ENCODE measurements at regions not wholly inside any gene's neighbourhood (a gene's known extent, or its start where the extent isn't known, plus 50 kb on each side); places are given as distances from the start of the nearest gene placed in this dataset.
"Not testable (repeated sequence)": the region's sequence is repeated elsewhere in the genome, so short reads cannot be mapped to it uniquely, and the experiment has no call there.

DNA sequence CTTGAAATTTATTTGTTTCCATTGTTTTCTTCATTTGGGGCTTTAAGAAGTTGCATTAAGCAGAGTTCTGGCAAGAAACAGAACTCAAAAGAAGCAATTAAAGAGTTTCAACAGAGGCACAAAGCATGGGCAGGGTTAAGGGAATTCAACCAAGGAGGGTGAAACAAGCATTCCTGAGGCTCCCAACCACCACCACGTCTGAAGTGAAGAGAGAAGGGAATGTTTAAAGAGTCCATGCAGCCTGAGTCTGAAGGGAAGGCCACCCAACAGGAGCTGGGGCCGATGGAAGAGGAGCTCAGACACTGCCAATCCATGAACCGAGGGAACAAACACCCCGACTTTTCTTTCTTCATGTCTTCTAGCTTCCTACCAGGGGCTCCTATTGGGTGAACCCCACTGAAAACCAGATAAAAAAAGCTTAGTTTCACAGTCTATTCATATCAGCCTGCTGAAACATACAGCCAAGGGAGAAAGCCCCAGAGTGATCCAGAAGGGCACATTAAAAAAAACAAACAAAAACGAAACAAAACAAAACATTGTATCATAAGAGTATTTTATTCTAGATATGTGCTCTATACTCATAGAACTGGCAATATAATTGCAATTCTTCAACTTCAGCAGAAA lies 168.9 kb downstream of the SPDYE17 start:
- DNase-seq (ENCODE audit: extremely low read depth, low read depth); H3K4me3 ChIP-seq (replicated peaks; ENCODE audit: low read depth, low read length): not testable (repeated sequence)

DNA sequence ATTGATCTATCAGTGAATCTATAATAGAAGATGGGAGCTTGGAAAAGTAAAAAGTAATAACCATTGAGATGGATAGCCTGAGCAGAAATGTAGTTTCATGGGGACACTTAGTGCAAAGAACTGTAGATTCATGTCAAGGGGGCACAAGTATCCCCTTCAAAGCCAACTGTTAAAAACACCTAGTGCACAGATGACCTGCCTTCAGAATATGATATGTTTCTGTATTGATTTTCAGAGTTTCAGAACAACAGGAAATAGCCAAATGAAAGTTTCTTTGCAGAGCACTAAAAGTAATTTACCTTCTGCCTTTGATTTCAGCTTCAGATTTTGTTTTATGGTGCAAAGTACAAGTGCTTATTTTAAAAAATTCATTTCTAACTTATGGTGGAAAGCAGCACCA lies 169.9 kb downstream of the SPDYE17 start:
- DNase-seq (ENCODE audit: extremely low read depth, low read depth); H3K4me3 ChIP-seq (replicated peaks; ENCODE audit: low read depth, low read length): not testable (repeated sequence)

DNA sequence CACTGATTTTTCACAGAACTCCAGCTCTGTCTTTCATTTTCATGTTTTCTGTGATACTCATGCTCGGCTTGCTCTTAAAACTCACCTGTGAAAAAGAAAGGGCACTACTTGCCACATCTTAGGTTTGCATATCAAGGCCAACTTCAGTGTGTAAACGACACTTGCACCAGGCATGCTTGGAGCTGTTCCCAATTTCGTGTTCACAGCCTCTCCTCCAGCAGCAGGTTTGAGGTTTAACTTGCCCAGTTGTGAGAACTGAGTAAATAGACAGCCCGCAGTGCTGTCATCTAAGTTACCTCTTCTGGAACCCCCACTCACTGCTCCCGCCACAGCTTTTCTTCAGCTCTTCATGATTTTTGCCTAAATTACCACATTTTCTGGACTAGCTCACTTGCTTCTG lies 172.2 kb downstream of the SPDYE17 start:
- not testable (repeated sequence) for DNase-seq (ENCODE audit: extremely low read depth, low read depth); H3K4me3 ChIP-seq (replicated peaks; ENCODE audit: low read depth, low read length)

DNA sequence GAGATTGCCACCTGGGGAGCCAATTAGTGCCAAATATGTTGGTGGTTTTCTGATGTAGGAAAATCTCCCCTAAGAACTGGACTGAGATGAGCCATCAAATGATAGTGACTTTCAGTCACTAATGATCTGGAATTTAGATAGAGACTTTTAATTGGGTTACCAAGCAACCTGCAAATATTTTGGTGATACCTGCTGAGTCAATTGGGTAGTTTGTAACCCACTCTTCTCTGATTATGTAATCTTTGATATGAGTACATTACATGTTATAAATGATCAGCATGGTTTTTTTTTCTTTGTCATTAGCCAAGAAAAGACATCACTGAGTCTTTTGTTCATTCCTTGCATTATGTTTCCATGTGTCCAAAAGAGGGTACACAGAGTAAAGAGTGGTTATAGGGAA lies 177.5 kb downstream of the SPDYE17 start:
- not testable (repeated sequence) for H3K4me3 ChIP-seq (replicated peaks; ENCODE audit: low read depth, low read length); DNase-seq (ENCODE audit: extremely low read depth, low read depth)

DNA sequence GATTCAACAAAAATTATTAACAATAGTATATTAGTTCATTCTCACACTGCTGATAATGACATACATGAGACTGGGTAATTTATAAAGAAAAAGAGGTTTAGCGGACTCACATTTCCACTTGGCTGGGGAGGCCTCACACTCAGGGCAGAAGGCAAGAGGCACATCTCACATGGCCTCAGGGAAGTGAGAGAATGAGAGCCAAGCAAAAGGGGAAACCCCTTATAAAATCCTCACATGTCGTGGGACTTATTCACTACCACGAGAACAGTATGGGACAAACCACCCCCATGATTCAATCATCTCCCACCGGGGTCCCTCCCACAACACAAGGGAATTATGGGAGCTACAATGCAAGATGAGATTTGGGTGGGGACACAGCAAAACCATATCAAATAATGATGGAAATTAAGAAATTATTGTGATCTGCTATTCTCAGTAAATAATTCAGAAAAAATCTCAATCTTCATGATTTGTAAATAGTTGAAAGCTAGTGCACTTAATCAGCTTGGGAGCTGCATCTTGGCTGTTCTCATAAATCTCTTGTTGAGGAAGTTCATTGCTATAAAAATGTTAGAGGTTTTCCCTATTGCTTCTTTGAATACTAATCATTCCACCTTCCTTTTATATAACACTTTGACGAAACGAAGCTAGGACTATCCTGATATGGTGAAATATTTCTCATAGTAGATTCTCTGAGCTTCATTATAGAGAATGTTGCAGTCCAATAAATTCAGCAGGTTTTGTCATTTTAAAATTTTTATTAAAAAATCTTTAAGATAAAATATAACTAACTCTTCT lies 179.2 kb downstream of the SPDYE17 start:
- not testable (repeated sequence) for H3K4me3 ChIP-seq (replicated peaks; ENCODE audit: low read depth, low read length); DNase-seq (ENCODE audit: extremely low read depth, low read depth)

DNA sequence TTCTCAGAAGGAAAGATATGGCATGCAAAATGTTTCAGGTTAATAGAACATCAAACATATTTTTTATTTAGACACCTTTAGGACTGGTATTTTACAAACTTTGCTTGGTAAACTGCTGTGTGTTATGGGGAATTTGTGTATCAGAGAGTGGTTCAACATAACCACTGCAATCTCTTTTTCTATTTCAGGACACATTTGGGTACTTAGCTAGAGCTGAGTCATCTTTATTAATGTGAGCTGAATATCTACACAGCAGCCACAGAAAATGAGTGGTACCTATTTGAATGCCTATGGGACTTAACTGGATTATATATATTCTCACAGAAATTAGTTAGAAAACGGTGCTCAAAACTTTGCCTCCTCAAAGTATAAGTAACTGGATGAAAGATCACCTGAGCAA lies 179.8 kb downstream of the SPDYE17 start:
- not testable (repeated sequence) for H3K4me3 ChIP-seq (replicated peaks; ENCODE audit: low read depth, low read length); DNase-seq (ENCODE audit: extremely low read depth, low read depth)

GRCh38 chr7:76851617-76852016 lies 180.5 kb downstream of the SPDYE17 start:
- not testable (repeated sequence) for H3K4me3 ChIP-seq (replicated peaks; ENCODE audit: low read depth, low read length); DNase-seq (ENCODE audit: extremely low read depth, low read depth)

GRCh38 chr7:76849887-76850563 lies 182.1 kb downstream of the SPDYE17 start:
- DNase-seq (ENCODE audit: extremely low read depth, low read depth); H3K4me3 ChIP-seq (replicated peaks; ENCODE audit: low read depth, low read length): not testable (repeated sequence)

- not testable (repeated sequence) for H3K4me3 ChIP-seq (replicated peaks; ENCODE audit: low read depth, low read length); DNase-seq (ENCODE audit: extremely low read depth, low read depth)
Observed at GRCh38 chr7:76839879-76840278, 192.3 kb downstream of the SPDYE17 start.

DNA sequence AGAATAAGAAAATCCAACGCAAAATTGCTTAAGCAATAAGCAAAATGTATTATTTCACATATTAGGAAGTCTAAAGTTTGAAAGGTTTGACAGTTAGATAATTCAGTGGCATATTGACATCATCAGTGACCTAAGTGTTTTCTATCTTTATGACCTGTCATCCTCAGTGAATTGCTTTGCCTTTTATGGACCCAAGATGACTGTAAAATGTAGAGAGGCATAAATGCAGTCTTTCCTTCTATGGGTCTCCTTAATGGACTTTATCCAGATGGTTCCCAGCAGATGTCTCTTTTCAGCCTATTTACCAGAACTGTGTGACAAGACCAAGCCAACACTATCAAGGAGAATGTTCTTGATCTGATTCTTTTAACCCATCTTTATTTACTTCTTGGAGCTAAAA lies 192.9 kb downstream of the SPDYE17 start:
- not testable (repeated sequence) for H3K4me3 ChIP-seq (replicated peaks; ENCODE audit: low read depth, low read length); DNase-seq (ENCODE audit: extremely low read depth, low read depth)

DNA sequence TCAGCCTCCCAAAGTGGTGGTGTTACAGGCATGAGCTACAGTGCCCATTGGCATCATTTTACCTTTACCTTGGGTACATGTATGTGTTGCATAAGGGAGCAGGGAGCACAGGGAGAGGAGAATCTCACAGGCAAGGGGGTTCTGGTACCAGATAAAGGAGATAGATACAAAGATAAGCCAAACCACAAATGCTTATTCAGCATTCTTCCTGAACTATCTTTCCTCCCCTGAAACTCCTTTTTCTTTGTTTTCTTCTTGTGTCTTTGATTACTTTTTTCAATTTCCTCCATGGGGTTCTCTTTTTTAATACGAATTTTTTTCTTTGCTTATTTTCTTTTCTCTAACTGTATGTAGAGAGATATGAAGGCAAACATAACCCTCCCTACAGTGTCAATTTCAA lies 193.8 kb downstream of the SPDYE17 start:
- not testable (repeated sequence) for DNase-seq (ENCODE audit: extremely low read depth, low read depth); H3K4me3 ChIP-seq (replicated peaks; ENCODE audit: low read depth, low read length)

DNA sequence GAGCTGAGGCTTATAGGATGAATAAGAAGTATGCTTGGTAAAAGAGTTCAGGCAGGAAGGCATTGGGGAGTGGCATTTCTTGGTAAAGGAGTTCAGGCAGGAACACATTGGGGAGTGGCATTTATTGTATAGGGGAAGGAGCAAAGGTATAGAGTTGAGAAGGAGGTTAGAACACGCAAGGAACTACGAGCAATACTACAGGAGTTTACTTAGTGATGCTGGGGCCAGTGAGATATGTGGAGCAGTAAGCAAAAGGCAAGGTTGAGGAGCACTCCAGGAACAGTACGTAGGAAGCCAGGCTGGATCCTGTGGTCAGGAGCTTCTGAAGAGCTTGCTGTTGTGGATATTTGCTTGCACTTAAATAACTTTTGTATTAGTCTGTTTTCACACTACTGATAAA lies 202.2 kb upstream of the POMZP3 start:
- not testable (repeated sequence) for DNase-seq (ENCODE audit: extremely low read depth, low read depth); H3K4me3 ChIP-seq (replicated peaks; ENCODE audit: low read depth, low read length)

- not testable (repeated sequence) for DNase-seq (ENCODE audit: extremely low read depth, low read depth); H3K4me3 ChIP-seq (replicated peaks; ENCODE audit: low read depth, low read length)
Observed at GRCh38 chr7:76826181-76826580, 199.1 kb upstream of the POMZP3 start.

DNA sequence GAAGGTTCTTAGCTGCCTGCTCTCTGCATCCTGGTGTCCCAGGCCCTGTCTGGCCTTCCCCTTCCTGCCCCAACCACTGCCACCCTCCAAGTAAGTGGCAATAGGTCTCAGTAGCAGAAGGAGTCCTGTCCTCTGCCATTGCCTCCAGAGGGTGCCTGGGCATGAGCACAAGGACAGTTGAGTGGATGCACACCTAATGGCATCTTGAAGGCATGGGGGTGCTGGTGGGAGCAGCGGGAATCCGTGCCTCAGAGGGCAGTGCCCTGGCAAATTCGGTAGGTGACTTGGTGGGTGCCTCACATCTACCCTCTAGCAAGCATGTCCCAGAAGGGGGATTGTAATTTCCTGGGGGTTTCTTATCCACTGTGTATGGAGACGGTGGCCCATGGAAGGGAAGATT lies 182.8 kb upstream of the POMZP3 start:
- DNase-seq (ENCODE audit: extremely low read depth, low read depth); H3K4me3 ChIP-seq (replicated peaks; ENCODE audit: low read depth, low read length): not testable (repeated sequence)

DNA sequence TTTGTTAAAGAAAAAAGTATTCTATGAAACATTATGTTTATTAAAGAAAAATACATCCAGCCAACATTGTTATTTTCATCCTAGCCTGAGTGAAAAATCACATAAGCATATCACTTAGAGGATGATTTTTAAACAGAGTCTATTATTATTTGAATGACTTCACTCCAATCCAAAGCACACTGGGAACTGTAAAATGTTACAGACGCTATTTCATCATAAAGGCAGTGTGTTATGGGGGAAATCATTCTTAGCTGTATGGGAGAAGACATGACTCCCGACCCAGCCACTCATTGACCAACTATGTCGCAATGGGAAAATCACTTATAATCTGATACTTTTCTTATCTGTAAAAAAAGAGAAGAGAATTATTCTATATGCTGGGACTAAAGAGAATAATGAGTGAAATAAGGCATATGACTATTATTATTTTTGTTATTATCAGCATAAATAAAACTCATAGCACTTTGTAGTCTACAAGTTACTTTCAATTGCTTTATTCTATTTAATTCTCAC lies 180.6 kb upstream of the POMZP3 start:
- DNase-seq (ENCODE audit: extremely low read depth, low read depth); H3K4me3 ChIP-seq (replicated peaks; ENCODE audit: low read depth, low read length): not testable (repeated sequence)

- not testable (repeated sequence) for DNase-seq (ENCODE audit: extremely low read depth, low read depth); H3K4me3 ChIP-seq (replicated peaks; ENCODE audit: low read depth, low read length)
Observed at GRCh38 chr7:76806460-76806859, 179.4 kb upstream of the POMZP3 start.

Measured in HFF-Myc (cell line).